Ovary (tissue), 7 donors: ENCODE measurements at regions not wholly inside any gene's neighbourhood (a gene's known extent, or its start where the extent isn't known, plus 50 kb on each side); places are given as distances from the start of the nearest gene placed in this dataset.

Source experiments
- DNase-seq, 5 donors: peaks; one replicate each; pipeline ENCODE4 v3.0.0-alpha.2; 2019 to 2020
- H3K27ac ChIP-seq, 2 donors: fragments of 200-600 bp; one replicate each; pipeline versions ENCODE4 v1.5.1 to v1.8.0; 2019 to 2022
- H3K27me3 ChIP-seq: fragments of 200-600 bp; one replicate; pipeline ENCODE4 v1.8.0; 2022
- H3K36me3 ChIP-seq: fragments of 200-600 bp; sonication (generic); one replicate; pipeline ENCODE4 v1.5.1; 2019
- H3K4me1 ChIP-seq: one replicate; pipeline ENCODE4 v1.8.1; 2013; ENCODE audit warnings: mild to moderate bottlenecking, moderate library complexity; ENCODE audit not compliant: insufficient read depth
- H3K4me3 ChIP-seq: fragments of 200-600 bp; sonication (generic); one replicate; pipeline ENCODE4 v1.5.1; 2017
- H3K9me3 ChIP-seq, 2 donors: fragments of 200-600 bp in 1 of 2; sonication (generic) in 1 of 2; one replicate each; pipeline versions ENCODE4 v1.5.1 to v1.8.1; 2013 to 2019; ENCODE audit warnings: mild to moderate bottlenecking in 1 of 2, moderate library complexity in 1 of 2
- EP300 ChIP-seq: sonication (generic); formaldehyde crosslinking; IDR thresholded peaks from one replicate; pipeline ENCODE4 v1.6.1; 2017; ENCODE audit warnings: antibody characterized with exemption
- POLR2A ChIP-seq: fragments of 450-650 bp; IDR thresholded peaks from one replicate; pipeline ENCODE4 v1.6.1; 2017; ENCODE audit warnings: antibody characterized with exemption, mild to moderate bottlenecking, moderate library complexity
- WGBS, 3 donors: extraction: QIAGEN DNeasy Blood & Tissue Kit in 1 of 3; methylation state at CpG; one replicate each; pipeline versions ENCODE4 v1.1.5 to v1.1.7; 2013 to 2017; 5-methylcytosine and 5-hydroxymethylcytosine counted together
- intact Hi-C, 4 donors: fragments of 100-400 bp; cut with DNase I; formaldehyde crosslinking; loops; one replicate each; pipeline versions ENCODE4 v1.11.0 to v1.15.1; 2022 to 2023
- TF ChIP-seq, protein P1 (sequence below), 3 donors: fragments of 450-650 bp in 2 of 3; fragments of 200-600 bp in 1 of 3; IDR thresholded peaks; one replicate each; pipeline versions ENCODE4 v1.5.1 to v1.8.0; 2016 to 2022; ENCODE audit warnings: antibody characterized with exemption in 3 of 3, mild to moderate bottlenecking in 1 of 3
- donor health status: DM: no; HTN: no; CAD: no; lungs with moderate emphysema.
- donor health status: DM: no; HTN: no; CAD: no.
- donor health status: Bipolar disorder and iron deficiency.
- donor health status: DM: no; HTN: no; CAD: no.
- donor health status: DM: yes; HTN: yes; CAD: no.

DNA sequence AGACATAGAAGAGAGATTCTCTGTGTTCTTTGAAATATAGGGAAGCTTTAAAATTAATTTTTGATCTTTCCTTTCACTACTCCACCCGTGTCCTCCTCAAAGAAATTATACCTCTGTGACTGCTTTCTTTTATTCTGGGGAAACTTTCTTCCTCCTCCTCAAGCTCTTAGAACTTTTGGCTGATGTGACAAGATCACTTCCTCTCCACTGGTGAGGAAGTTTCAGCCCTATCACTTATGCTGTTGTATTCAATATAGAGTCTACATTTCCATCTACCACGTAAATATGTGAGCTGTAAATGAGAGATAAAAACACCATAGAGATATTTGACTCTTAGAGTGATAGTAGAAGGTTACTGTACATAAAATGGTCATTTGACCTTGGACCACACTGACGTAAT, 141.9 kb upstream of the SASH1 start:
- WGBS, 3 donors: 82 to 84% (median 83%) methylated on average over 3 of the region's 3 CpGs
- no peaks in the 10 kb centered on the region for H3K36me3 ChIP-seq
- no peaks in the 10 kb centered on the region for H3K27me3 ChIP-seq
- H3K4me1 ChIP-seq: peaks cover 12% of the 10 kb centered on the region
- TF ChIP-seq EP300: no peak
- no peak for TF ChIP-seq POLR2A
- TF ChIP-seq, protein P1, sequence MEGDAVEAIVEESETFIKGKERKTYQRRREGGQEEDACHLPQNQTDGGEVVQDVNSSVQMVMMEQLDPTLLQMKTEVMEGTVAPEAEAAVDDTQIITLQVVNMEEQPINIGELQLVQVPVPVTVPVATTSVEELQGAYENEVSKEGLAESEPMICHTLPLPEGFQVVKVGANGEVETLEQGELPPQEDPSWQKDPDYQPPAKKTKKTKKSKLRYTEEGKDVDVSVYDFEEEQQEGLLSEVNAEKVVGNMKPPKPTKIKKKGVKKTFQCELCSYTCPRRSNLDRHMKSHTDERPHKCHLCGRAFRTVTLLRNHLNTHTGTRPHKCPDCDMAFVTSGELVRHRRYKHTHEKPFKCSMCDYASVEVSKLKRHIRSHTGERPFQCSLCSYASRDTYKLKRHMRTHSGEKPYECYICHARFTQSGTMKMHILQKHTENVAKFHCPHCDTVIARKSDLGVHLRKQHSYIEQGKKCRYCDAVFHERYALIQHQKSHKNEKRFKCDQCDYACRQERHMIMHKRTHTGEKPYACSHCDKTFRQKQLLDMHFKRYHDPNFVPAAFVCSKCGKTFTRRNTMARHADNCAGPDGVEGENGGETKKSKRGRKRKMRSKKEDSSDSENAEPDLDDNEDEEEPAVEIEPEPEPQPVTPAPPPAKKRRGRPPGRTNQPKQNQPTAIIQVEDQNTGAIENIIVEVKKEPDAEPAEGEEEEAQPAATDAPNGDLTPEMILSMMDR (IDR thresholded peaks at IDR 0.05): no peak
- H3K27ac ChIP-seq: no peak overlapping the region
- no peaks in the 10 kb centered on the region for H3K9me3 ChIP-seq
- intact Hi-C loops: no loop called here
- H3K4me3 ChIP-seq: no peak overlapping the region
- DNase-seq: no peak

DNA sequence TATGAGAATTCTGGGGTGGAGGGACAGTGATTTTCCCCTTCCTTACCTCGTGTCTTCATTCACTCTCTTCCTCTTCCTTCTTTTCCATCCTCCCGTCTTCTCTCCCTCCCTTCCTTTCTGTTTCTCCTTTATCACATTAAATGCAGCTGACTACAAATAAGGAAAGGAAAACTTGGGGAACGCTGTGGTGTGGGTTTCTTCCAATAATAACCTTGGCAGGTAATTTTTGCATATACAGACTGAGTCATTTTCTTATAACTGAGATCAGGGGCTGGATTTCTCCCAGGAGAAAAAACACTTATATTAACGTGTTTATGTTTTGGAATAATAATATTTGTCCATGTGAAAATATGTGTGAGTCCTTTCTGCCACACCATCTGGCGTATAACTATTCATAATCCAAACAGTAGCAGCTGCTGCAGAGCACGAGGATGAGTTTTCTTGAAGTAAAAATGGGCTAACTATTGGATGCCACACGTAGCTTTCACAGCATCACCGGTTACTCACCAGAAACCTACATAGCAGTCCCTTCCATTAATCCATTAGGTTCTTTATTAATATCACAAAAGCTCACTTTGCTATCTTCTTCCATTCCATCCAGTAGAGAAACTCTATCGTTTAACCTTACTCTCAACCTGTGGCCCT, 139.2 kb upstream of the SASH1 start:
- Histone ChIP-seq H3K9me3 (no peaks in the 10 kb centered on the region), H3K27me3 (no peaks in the 10 kb centered on the region), H3K36me3 (no peaks in the 10 kb centered on the region), H3K4me1 (peaks cover 12% of the 10 kb centered on the region), H3K27ac (no peak overlapping the region), H3K4me3 (no peak overlapping the region)
- WGBS, 3 donors: 9 to 34% (median 13%) methylated on average over 9 of the region's 9 CpGs
- TF ChIP-seq EP300 (no peak), POLR2A (no peak)
- TF ChIP-seq, protein P1 (IDR thresholded peaks at IDR 0.05): no peak
- intact Hi-C loops: no loop called here
- no peak for DNase-seq

DNA sequence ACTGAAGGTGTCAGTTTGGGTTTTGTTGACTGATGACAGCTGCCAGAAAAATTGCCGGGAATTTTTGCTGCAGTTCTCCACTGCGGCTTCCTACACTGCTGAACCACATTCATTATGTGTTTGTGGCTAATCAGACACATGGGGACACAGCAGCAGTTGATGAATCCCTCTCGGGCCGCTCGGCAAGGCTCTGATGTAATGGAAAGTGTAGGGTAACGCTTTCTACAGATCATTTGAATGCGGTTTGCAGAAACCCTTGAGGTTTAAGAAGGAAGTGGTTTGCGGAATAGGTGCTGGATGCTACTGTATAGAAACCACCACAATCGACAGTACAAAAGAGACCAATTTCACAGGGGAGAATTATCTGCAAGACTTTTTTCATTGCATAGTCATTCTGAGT, 138.7 kb upstream of the SASH1 start:
- DNase-seq: no peak
- intact Hi-C loops: no loop called here
- TF ChIP-seq POLR2A (no peak), EP300 (no peak)
- TF ChIP-seq, protein P1 (IDR thresholded peaks at IDR 0.05): no peak
- no peak overlapping the region for H3K27ac ChIP-seq
- no peaks in the 10 kb centered on the region for H3K36me3 ChIP-seq
- H3K27me3 ChIP-seq: no peaks in the 10 kb centered on the region
- WGBS, 3 donors: 46 to 57% (median 55%) methylated on average over 9 of the region's 9 CpGs
- no peak overlapping the region for H3K4me3 ChIP-seq
- peaks cover 12% of the 10 kb centered on the region for H3K4me1 ChIP-seq
- H3K9me3 ChIP-seq: no peaks in the 10 kb centered on the region

DNA sequence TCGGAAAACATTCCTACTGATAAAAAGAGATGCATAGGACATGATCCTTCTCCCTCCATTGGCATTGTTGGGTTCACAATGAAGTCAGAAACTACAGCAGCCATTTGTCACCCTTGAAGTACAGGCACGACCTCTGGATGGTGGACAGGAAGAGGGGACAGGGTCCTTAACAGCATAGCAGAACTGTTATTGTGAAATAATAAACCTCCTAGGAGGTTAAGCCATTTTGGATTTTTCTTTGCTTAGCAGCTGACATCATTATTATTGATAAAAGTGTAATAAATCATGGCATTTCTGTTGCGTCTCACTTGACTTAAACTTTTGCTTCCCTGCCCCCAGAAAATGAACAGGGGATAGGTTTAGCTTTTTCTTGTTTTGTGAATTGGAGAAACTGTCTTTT, 134.3 kb upstream of the SASH1 start:
- intact Hi-C loops: no loop called here
- no peaks in the 10 kb centered on the region for H3K36me3 ChIP-seq
- DNase-seq: no peak
- H3K4me1 ChIP-seq: peaks cover 3% of the 10 kb centered on the region
- H3K4me3 ChIP-seq: no peak overlapping the region
- no peaks in the 10 kb centered on the region for H3K27me3 ChIP-seq
- no peaks in the 10 kb centered on the region for H3K9me3 ChIP-seq
- no peak overlapping the region for H3K27ac ChIP-seq
- TF ChIP-seq POLR2A: no peak
- TF ChIP-seq, protein P1 (IDR thresholded peaks at IDR 0.05): no peak
- TF ChIP-seq EP300: no peak
- WGBS, 3 donors: 95 to 96% (median 95%) methylated on average over 3 of the region's 3 CpGs
